ENCODE measurements at regions not wholly inside any gene's neighbourhood (a gene's known extent, or its start where the extent isn't known, plus 50 kb on each side); places are given as distances from the start of the nearest gene placed in this dataset.

DNA sequence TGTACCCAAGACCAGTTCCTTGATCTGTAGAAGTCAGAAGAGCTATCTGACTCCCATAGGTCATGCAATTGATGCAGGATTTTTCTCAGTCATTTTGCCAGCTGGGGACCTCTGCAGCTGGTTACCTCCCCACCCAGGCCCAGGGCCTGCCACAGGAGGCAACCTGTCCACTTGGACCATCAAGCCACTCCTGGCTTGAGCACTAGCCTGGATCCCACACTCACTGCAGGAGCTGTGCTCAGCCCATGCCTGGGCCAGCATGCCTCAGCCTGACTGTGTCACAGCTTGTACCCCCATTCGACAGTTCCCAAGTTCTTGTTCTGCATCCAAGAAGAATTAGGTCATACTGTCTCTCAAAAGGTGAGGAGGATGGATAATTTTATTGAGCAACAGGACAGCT, 189.4 kb downstream of the PCDH17 start:
- TF ChIP-seq POLR2A (IDR thresholded peaks at IDR 0.05): no peak
- TF ChIP-seq, protein P1, sequence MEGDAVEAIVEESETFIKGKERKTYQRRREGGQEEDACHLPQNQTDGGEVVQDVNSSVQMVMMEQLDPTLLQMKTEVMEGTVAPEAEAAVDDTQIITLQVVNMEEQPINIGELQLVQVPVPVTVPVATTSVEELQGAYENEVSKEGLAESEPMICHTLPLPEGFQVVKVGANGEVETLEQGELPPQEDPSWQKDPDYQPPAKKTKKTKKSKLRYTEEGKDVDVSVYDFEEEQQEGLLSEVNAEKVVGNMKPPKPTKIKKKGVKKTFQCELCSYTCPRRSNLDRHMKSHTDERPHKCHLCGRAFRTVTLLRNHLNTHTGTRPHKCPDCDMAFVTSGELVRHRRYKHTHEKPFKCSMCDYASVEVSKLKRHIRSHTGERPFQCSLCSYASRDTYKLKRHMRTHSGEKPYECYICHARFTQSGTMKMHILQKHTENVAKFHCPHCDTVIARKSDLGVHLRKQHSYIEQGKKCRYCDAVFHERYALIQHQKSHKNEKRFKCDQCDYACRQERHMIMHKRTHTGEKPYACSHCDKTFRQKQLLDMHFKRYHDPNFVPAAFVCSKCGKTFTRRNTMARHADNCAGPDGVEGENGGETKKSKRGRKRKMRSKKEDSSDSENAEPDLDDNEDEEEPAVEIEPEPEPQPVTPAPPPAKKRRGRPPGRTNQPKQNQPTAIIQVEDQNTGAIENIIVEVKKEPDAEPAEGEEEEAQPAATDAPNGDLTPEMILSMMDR (IDR thresholded peaks at IDR 0.05): no peak
- 81% methylated on average over 1 of the region's 1 CpG; no CpG with 5 or more reads in 1 of the 2 donors for WGBS, 2 donors
- Histone ChIP-seq H3K27ac (no peak overlapping the region), H3K36me3 (ENCODE audit: low read depth, missing control alignments) (no peaks in the 10 kb centered on the region), H3K27me3 (no peaks in the 10 kb centered on the region), H3K4me1 (no peaks in the 10 kb centered on the region), H3K4me3 (no peak overlapping the region), H3K9me3 (no peaks in the 10 kb centered on the region)
- DNase-seq: no peak
- intact Hi-C loops (cut with DNase I; ENCODE audit: low total_unique reads): no loop called here

- no peaks in the 10 kb centered on the region for H3K36me3 ChIP-seq (ENCODE audit: low read depth, missing control alignments)
- intact Hi-C loops (cut with DNase I; ENCODE audit: low total_unique reads): no loop called here
- no peak for DNase-seq
- H3K4me3 ChIP-seq: no peak overlapping the region
- no peaks in the 10 kb centered on the region for H3K4me1 ChIP-seq
- no peaks in the 10 kb centered on the region for H3K27me3 ChIP-seq
- H3K9me3 ChIP-seq: no peaks in the 10 kb centered on the region
- H3K27ac ChIP-seq: no peak overlapping the region
- no peak for TF ChIP-seq POLR2A (IDR thresholded peaks at IDR 0.05)
- TF ChIP-seq, protein P1 (IDR thresholded peaks at IDR 0.05): no peak
- 98 to 100% methylated on average over 2 of the region's 2 CpGs for WGBS, 2 donors
Measured at GRCh38 chr13:57823704-57824103, 192.2 kb downstream of the PCDH17 start.

DNA sequence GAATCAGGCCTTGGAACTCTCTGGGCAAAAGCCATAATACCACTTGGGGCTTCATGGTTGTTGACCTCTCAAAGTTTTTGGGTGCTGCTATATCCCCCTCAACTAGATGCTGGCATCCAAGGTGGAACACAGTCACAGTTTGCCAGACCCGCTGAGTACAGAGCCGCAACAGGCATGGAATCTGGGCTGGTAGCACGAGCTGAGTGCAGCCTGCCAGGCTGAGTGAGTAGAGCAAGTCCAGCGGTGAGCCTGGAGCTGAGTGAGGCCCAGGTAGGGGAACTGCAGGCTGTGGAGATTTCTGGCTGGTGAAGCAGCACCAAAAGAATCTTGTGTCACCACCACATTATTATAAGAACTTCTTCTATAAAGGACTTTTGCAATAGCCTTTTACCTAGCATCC, 192.6 kb downstream of the PCDH17 start:
- DNase-seq: no peak
- Histone ChIP-seq H3K9me3 (no peaks in the 10 kb centered on the region), H3K4me3 (no peak overlapping the region), H3K27ac (no peak overlapping the region), H3K36me3 (ENCODE audit: low read depth, missing control alignments) (no peaks in the 10 kb centered on the region), H3K4me1 (no peaks in the 10 kb centered on the region), H3K27me3 (no peaks in the 10 kb centered on the region)
- TF ChIP-seq POLR2A (IDR thresholded peaks at IDR 0.05): no peak
- TF ChIP-seq, protein P1 (IDR thresholded peaks at IDR 0.05): no peak
- intact Hi-C loops (cut with DNase I; ENCODE audit: low total_unique reads): no loop called here
- WGBS, 2 donors: 88 to 100% methylated on average over 2 to 4 of the region's 4 CpGs

DNA sequence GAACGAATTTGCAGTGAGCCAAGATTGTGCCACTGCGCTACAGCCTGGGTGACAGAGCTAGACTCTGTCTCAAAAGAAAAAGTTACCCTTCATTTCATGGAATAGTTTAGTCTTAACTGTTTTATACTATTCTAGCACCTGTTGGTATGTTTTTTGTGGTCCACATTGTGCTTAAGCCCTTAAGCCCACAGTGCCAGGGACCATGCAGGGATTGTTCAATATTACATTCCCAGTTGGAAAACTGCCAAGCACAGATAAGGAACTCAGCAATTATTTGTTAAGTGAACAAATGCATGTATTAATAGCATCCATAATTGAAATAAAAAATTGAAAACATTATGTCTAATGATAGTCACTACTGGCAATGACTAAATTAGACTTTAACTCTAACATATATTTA, 193.5 kb downstream of the PCDH17 start:
- no peaks in the 10 kb centered on the region for H3K4me1 ChIP-seq
- no peaks in the 10 kb centered on the region for H3K36me3 ChIP-seq (ENCODE audit: low read depth, missing control alignments)
- no peak overlapping the region for H3K4me3 ChIP-seq
- H3K27ac ChIP-seq: no peak overlapping the region
- DNase-seq: no peak
- intact Hi-C loops (cut with DNase I; ENCODE audit: low total_unique reads): no loop called here
- H3K27me3 ChIP-seq: no peaks in the 10 kb centered on the region
- H3K9me3 ChIP-seq: no peaks in the 10 kb centered on the region
- WGBS, 2 donors: 87 to 94% methylated on average over 2 of the region's 2 CpGs
- TF ChIP-seq POLR2A (IDR thresholded peaks at IDR 0.05): no peak
- TF ChIP-seq, protein P1 (IDR thresholded peaks at IDR 0.05): no peak

DNA sequence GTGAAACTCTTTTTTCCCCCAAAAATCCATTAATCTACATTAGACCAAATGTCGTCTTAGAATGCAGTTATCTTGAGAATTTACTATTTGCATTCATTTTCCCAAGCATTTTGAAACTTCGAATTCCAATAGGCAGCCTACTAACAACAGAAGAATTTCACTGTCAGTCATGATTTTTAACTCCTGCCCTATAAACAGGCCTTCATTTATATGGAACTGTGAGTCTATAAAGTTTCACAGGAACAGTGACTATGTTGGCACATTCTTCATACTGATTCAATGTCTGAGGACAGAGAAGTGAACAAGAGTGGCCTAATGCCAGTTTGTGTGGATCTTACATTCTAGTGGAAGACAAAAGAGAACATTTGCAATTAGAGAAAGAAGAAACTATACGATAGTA, 198.0 kb downstream of the PCDH17 start:
- Histone ChIP-seq H3K36me3 (ENCODE audit: low read depth, missing control alignments) (no peaks in the 10 kb centered on the region), H3K4me1 (no peaks in the 10 kb centered on the region), H3K27me3 (no peaks in the 10 kb centered on the region), H3K27ac (no peak overlapping the region), H3K4me3 (no peak overlapping the region), H3K9me3 (no peaks in the 10 kb centered on the region)
- no peak for DNase-seq
- 83 to 84% methylated on average over 3 of the region's 3 CpGs for WGBS, 2 donors
- intact Hi-C loops (cut with DNase I; ENCODE audit: low total_unique reads): no loop called here
- TF ChIP-seq, protein P1 (IDR thresholded peaks at IDR 0.05): no peak
- TF ChIP-seq POLR2A (IDR thresholded peaks at IDR 0.05): no peak
